HG02885 (cell line): ENCODE measurements at regions not wholly inside any gene's neighbourhood (a gene's known extent, or its start where the extent isn't known, plus 50 kb on each side); places are given as distances from the start of the nearest gene placed in this dataset.

Experiments
- ATAC-seq: cut with Tn5 transposase; IDR thresholded peaks from one replicate; pipeline ENCODE4 v1.9.1; 2021; ENCODE audit warnings: mild to moderate bottlenecking; ENCODE audit not compliant: unreplicated experiment, poor library complexity

- ATAC-seq: no peak
Observed at GRCh38 chr5:5629607-5629978, 207.1 kb downstream of the ICE1 start.

- ATAC-seq: no peak
Observed at GRCh38 chr5:5628866-5629606, 206.6 kb downstream of the ICE1 start.

- ATAC-seq: no peak
Observed at GRCh38 chr5:5626412-5626811, 203.9 kb downstream of the ICE1 start.

DNA sequence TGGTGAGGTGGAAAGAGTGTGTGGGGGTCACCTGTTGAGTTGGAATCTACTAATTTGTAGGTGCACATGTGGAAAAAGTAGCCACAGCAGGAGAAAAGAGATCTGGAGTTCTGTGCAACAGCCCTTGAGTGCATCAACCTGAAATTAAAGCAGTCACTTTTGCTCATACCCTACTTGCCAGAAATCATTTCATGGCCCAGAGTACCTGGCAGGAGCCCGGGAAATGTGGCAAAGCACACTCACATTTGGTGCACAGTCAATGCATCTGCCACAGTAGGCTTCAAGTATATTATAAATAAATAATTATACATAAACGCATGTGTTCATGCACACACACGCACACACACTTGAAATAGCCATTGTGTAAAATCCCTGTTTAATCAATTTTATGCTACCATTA is 203.0 kb downstream of the ICE1 start:
- no peak for ATAC-seq

- ATAC-seq: no peak
Observed at GRCh38 chr5:5623397-5623796, 200.9 kb downstream of the ICE1 start.

GRCh38 chr5:5622806-5623205 is 200.3 kb downstream of the ICE1 start:
- ATAC-seq: no peak

DNA sequence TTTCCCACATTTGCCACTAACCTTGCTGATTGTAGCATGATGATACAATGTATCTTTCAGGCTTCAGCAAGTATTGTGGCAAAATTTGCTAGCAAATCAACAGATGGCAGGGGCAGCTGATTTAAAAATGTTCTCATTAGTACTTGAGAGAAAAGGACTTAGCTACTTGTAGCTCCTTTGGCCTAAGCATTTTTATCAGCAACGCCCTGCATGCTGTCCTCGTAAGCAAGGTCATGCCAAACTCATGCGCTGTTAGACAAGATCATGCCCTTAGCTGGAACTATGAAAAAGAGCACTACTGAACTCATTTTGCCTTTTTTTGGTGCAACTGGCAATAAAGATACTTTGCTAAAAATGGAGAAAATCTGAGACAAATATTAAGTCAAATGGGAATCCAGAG is 197.1 kb downstream of the ICE1 start:
- no peak for ATAC-seq

- ATAC-seq: no peak
Observed at GRCh38 chr5:5617024-5617423, 194.5 kb downstream of the ICE1 start.

DNA sequence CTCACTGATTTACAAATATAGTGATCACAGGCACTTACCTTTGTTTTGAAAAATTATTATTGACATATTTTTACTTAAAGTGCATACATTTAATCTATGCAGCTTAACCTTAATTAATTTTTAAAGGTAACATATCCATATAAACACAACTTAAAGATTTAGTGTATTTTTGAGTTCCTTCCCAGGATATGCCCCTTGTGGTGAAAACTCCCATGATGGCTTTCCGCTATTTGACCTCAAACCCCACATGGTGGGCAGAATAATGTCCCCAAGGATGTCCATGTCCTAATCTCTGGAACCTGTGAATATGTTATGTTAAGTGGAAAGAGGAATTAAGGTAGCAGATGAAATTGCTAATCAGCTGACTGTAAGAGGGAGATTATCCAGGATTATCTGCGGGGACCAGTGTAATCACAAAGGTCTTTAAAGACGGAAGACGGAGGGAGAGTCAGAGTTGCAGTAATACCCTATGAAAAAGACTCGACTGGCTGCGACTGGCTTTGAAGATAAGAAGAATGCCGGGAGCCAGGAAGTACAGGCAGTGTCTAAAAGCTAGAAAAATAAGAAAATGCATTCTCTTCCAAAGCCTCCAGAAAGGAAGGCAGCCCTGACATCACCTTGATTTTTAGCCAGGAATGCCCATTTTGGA is 193.9 kb downstream of the ICE1 start:
- no peak for ATAC-seq

GRCh38 chr5:5615569-5615968 is 193.1 kb downstream of the ICE1 start:
- ATAC-seq: no peak

DNA sequence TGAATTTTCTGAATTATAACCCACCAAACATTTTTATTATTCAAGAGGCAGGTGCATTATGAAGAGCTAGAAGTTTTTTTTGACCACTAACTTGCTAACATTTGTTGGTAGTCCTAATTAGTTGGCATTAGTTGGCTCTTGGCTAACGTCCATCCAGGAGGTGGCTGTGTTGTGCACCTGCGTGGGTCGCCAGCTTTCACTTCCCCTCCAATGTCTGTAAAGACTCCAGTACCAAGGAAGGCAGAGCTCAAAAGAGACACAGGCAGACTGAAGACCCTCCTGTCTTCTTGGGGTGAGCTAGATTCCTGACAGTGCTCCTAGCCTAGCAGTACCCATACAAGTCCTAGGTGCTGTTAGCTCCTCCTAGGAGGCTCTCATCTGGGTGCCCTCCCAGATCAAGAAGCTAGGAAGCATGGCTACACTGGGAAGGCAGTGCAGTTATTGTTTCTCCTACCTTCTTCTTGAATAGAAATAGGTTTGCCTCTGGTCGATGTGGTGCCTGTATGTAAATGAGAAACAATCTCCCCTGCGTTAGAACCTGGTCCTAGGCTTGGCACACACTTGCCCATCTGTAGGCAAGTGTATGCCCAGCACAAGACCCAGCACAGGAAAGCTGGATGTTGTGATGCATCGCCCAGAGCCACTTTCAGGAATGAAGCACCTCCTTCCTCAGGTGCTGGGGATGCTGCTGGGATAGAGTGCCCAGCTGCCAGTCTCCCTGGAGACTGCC is 190.9 kb downstream of the ICE1 start:
- peak; percentile 88 for ATAC-seq

- ATAC-seq: no peak
Observed at GRCh38 chr5:5612096-5612495, 189.6 kb downstream of the ICE1 start.

- ATAC-seq: no peak
Observed at GRCh38 chr5:5609935-5610334, 187.5 kb downstream of the ICE1 start.

DNA sequence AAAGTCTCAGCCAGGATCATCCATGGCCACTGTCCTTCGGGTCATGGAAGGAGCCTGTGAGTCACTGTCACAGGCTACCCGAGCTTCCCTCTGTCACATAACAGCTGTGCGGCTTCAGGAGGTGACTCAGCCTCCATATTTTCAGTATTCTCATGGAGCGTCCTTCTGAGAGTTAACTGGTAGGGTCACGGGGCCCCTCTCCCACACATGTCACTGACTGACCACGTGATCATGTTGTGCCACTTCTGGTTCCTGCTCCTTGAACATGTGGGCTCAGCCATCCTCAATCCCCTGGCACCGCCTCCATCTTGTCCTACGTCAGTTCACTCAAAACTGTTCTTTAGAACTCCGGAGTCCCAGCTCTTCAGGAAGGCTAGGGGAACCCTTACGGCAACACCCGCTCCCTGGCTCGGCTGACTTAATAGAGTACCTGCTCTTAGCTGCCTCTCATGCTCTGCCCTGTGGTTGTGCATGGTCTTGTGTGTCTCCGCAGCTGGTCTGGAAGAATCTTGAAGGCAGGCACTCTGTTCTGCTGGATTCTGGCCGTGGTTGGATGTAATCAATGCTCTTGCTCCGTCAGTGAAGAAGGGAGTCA is 182.8 kb downstream of the ICE1 start:
- no peak for ATAC-seq

DNA sequence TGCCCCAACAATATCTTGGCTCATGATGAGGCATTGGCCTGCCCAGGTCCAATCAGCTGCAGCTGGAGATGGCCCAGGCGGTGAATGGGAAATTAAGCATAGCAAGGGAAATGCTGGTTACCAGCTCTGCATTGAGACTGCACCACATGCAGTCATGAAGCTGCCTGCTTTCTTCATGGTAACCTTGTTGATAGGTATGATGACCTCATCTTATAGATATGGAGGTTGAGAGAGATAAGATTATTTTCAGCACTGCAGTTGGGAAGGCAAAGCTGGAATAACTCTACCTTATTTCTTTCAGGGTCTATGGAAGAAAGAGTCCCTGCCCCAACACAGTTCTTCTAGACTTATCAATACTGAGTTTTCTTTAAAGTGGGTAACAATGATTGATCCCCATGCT is 180.1 kb downstream of the ICE1 start:
- no peak for ATAC-seq

- no peak for ATAC-seq
Observed at GRCh38 chr5:5598547-5599113, 176.2 kb downstream of the ICE1 start.

DNA sequence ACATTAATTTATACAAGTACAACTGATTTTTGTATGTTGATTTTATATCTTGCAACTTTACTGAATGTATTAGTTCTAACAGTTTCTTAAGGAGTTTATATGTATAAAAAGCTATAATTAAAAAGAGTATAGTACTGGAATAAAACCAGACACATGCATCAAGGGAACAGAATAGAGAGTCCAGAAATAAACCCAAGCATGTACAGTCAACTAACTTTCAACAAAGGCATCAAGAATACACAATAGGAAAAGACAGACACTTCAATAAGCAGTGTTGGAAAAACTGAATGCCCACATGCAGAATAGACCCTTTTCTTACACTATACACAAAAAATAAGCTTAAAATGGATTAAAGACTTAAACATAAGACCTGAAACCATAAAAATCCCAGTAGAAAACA is 170.9 kb downstream of the ICE1 start:
- no peak for ATAC-seq

DNA sequence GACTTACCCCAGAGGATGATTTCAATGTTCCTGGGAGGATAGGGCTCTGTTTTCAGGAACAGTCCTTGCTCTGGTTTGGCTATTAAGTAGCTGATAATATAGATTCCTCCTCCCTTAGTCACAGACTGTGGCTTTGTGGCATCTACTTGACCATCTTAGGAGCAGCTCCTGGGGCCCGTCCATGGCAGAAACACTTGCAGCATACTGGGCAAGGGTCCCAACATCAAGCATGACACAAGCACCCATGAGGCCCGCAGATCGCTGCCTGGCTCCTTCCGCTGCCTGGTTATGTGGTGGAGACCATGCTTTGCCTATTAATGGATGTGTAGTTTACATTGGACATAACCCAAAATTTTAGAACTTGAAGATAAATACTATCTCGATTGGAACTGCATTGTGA is 170.1 kb downstream of the ICE1 start:
- ATAC-seq: no peak

DNA sequence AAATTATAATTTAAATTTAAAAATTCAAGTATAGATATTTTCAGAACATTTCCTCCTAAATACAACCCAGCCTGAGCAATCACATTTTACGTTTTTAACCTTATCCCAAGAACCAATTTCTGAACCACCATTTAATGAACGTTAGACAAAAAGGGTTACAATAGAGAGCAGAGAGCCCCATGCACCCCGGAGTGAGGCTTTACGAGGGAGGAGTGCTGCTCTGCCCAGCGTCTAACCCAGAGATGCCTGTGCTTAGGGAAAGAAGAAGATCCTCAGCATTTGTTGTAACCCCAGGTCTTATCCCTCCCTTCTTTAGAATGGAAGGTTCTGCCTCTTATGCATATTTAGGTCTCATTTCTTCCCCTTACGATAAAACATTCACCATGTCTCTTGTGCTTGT is 169.1 kb downstream of the ICE1 start:
- ATAC-seq: no peak

DNA sequence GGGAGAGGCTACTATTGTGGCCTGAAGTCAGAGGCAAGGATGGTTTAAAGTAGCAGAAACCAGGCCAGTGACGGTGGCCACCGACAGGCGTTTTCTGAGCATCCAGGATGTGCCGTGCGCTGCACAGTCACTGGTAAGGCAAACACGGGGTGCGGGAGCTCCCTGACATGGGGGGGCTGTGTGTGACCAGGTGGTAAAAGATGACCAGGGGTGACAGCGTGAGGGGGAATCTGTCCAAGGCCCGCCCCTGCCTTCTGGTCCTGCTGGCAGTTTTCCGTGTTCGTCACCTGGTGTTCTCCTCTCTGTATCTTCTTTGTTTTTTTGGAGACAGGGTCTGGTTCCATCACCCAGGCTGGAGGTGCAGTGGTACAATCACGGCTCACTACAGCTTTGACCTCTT is 167.4 kb downstream of the ICE1 start:
- no peak for ATAC-seq
